ENCODE measurements at regions not wholly inside any gene's neighbourhood (a gene's known extent, or its start where the extent isn't known, plus 50 kb on each side); places are given as distances from the start of the nearest gene placed in this dataset.
"Not testable (repeated sequence)": the region's sequence is repeated elsewhere in the genome, so short reads cannot be mapped to it uniquely, and the experiment has no call there.

- DNase-seq, result no peak
Observed at GRCh38 chr4:125045311-125045710, 269.4 kb upstream of the FAT4 start.

DNA sequence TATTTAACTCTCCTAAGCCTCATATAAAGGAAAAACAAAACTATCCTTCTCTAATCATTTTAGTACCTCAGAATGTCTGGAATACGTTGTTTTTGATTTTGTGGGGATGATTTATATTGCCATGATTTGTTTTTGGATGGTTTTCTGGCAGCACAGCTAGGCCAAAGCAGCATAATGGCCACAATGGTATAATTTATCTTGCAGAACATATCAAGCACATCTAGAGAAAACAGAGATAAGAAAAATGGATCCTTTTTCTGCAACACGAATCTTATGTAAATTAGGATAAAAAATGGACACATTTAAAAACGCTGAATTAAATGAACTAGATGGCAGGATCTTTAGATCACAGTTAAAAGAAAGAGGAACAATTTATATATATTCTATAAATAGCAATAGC lies 269.9 kb upstream of the FAT4 start:
- no peak for DNase-seq

DNA sequence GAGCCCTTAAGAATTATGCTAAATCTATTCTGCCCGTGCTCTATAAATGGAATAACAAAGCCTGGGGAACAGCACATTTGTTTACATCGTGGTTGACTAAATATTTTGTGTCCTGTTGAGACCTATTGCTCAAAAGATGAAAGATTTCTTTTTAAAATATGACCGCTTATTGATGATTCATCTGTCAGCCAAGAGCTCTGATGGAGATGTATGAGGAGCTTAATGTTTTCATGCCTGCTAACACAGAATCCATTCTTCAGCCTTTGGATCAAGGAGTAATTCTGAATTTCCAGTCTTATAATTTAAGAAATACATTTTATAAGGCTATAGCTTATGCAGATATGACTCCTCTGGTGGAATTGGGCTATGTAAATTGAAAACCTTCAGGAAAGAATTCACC lies 271.3 kb upstream of the FAT4 start:
- no peak for DNase-seq

GRCh38 chr4:125042041-125042440 lies 272.7 kb upstream of the FAT4 start:
- DNase-seq, result no peak

DNA sequence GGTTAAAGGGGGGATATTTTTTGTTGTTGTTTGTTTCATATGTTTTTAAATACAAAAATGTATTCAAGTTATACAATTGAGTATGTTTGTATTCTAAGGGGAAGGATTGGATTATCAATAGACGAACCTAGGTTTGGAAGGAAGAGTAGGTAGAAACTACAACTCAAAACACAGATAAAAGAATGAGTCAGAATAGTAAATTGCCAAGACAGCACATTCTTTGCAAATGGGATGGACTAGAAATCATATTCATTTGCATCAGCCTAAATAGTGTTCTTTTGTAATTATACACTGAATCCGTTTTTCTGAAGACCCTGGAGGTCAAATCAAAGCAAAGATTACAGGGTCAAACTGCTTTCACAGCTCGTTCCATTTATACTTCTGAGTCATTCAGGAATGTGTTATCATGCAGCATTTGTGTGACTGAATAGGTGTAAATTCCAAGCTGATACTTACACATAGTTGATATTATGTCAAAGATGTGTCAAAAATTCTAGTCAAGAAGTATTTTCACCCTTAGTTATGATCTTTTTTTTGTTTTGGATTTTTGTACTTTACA lies 273.3 kb upstream of the FAT4 start:
- no peak for DNase-seq

DNA sequence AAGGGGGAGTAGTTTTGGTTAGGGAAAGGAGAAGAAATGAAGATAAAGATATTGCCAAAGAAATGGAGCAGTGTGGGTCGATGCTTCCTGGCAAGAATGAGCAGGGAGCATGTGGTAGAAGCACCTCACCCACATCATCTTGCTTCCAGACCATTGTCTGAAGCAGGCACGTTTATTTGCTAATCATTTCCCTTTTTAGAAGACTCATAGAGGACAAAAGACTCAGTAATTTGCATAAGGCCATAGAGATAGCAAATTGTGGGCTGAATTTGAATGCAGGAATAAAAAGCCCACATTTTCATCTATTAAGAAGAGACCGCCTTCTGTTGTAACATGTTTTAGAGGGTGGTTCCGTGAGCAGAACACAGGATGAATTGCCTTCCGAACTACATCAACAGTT lies 275.2 kb upstream of the FAT4 start:
- DNase-seq, result no peak

- DNase-seq, result no peak
Observed at GRCh38 chr4:125022855-125023501, 291.8 kb upstream of the FAT4 start.

- DNase-seq, result no peak
Observed at GRCh38 chr4:125021189-125021588, 293.6 kb upstream of the FAT4 start.

DNA sequence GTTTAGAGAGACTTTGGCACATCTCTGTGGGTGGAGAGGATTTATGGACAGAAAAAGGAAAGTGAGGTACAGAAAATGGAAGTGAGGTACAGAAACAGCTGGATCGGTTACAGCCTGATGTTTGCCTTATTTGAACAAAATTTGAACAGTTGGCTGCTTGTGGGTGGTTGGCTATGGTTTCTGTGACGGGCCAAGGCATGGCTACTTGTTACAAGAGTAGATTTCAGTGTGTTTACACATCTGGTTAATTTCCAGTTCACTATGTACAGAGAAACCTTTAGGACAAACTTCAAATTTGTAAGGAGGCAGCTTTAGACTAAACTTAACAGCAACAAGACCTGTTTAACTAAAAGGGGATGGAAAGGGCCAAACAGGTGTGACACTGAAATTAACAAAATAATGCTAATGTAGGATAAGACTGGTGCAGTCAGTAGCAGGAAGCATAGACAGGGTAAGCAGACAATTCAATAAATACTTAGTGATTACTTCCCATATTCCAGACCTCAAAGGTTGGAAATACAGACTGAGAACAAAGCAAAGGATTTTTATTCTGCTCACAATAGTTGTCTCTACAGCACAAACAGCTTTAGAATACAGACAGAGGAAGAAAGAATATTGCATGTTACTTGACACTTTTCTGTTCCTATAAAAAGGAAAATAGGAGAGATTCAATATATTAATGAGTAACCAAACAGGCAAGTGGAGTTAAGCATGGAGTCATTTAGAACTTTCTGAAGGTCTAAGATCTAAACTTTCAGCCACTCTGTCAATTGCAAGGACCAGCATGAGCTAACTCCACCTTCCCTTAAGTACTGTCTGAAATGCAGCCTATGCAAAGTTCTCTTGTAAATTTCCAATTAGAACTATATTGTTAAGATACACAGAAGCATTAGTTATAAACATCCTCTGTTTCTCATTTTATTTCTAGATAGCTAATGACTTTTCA lies 294.4 kb upstream of the FAT4 start:
- no peak for DNase-seq

DNA sequence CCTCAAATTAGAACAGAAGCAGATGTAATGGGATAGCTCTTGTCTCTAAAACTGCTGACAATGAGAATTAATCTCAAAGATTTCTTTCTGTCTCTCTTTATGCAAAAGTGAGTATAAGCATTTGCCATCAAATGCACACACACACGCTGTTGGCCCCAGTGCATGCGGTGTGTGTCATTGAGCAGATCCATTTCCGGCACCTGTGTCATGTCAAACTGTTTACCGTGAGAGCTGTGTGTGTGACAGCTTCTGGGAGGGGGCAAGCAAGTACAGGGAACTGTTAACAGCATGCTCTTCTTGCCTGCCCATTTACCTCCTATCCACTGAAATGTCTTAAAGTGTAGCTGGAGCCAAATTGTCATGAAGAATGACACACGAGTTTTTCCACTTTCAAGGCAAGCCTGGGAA lies 297.9 kb upstream of the FAT4 start:
- DNase-seq, result peak; percentile 60

DNA sequence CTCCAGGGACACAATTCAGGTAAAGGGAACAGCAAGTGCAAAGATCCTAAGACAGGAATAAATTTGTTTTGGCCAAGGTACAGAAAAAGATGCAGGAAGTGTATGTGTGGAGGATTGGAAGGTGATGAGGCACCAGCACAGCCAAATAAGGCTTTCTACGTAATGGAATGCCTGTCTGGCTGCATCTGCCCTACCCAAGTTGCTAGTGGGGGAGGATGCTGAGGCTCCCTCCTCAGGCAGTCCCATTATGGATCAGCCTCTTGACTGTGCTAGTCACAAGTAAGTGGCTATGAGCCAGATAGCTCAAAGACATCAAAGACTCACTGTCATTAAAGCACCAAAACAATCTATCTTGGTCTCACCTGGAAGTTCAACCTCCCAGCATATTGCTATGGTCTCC lies 300.9 kb upstream of the FAT4 start:
- no peak for DNase-seq

GRCh38 chr4:125011646-125012045 lies 299.1 kb upstream of the ANKRD50 start:
- no peak for DNase-seq

DNA sequence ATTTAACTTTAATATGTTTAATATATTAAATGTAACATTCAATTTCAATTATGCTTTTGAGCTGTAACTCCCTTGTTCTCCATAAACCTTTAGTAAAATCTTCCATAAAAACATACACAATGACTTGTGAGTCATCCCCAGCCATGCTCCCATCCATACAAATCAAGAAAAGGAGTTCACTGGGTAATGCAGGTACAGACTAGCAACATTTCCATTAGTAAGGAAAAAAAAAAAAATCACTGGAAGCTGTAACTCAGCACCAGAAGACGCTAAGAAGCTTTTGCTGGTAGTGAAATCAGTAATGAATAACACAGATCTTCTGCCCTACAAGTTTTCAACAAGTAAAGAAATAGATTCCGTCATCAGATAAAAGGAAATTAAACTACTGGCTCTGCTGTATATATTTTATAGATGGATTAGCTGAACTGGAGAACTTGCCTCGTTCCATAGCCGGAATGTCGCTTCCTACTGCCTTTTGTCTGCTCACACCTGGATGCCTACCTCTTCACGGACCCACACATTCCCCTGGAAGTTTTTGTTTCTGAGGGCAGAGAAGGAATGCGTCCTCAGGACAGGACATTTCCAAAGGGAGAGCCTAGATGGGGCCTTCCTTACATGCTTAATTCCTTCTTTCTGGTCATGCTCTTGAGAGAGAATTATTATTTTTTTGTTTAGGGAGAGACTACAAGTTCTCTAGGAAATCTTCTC lies 298.4 kb upstream of the ANKRD50 start:
- DNase-seq, result no peak

DNA sequence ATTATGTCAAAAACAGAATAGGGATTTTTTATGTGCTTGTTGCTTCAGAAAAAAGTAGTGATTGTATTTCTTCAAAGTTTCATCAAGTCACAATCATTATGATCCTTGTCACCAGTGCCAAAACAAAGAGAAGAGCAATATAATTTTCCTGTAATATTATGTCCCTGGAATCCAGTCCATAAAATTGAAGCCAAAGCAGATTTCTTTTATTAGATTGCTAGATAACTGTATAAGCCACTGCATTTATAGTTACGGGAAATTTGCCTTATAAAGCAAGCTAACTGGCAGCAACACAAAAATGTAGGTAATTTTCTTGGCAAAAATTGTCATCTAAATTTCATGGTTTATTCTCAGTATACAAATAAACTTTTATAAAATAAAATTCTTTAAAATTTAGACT lies 296.1 kb upstream of the ANKRD50 start:
- no peak for DNase-seq

- DNase-seq, result no peak
Observed at GRCh38 chr4:125004676-125005075, 292.1 kb upstream of the ANKRD50 start.

- no peak for DNase-seq
Observed at GRCh38 chr4:125003840-125004239, 291.3 kb upstream of the ANKRD50 start.

DNA sequence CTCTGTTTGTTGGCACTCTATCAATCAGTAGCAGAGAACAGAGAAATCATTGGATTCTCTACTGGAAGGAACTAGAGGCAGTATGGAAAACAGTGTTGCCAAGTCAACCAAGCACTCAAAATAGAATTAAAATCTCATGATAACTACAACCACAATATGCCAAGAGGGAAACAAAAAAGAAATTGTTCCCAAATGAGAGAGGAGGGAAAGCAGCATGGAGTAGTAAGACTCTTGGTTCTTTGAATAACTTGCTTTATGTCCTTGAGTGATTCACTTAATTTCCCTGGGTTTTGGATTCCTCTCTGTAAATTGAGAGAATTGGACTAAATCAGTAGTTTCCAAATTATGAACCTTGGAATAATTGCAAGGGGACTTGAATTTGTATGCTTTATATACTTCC lies 285.5 kb upstream of the ANKRD50 start:
- no peak for DNase-seq

DNA sequence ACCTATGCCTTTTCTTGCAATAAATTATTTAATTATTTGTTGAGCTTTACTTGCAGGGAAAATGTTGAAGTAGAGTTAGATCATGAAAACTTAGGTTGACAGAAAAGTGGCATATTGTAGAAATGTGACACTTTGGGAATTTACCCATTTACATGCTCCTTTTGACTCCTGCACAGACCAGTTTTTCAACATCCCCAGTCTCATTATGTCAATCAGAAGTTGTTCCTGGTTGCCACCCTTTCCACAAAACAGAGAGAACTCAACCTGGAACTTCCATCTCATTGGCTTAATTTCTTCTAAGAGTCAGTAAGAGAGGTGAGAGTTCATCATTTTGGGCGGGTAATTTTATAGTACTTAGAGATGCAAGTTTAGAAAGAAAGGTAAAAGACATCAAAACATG lies 284.6 kb upstream of the ANKRD50 start:
- no peak for DNase-seq

- no peak for DNase-seq
Observed at GRCh38 chr4:124993838-124994237, 281.3 kb upstream of the ANKRD50 start.

DNA sequence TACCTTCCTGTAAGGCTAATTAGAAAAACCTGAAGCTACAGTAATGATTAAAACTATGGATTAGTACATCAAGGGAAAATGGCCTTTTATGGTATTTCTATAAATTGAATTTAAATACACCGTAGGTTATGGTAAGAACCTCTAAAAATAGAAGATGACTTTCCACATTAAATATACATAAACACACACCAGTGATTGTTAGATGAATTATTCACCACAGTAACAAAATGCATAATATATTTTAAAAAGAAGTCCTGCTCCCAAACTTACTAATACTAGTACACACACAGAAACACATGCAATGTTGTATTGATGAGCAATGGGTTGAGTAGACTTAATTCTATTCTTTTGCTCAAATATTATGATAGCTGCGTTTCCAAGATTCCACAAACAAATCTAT lies 277.9 kb upstream of the ANKRD50 start:
- DNase-seq, result no peak

DNA sequence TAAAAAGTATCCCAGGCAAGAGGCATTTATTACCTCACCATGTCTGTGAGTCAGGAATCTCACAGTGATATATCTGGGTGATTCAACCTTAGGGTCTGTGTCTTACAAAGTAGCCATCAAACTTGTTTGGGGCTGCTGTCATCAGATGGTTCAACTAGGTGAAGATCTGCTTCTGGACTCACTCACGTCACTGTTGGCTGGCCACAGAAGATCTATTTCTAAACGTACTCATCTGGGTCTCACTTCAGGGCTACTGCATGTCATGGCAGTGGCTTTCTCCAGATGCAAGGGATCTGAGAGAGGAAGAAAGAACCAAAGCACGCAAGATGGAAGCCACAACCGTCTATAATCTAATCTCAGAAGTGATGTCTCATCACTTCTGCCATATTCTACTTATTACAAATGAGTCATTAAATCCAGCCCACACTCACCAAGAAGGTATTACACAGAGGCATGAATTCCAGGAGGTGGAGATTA lies 267.8 kb upstream of the ANKRD50 start:
- DNase-seq, result peak; percentile 3

GRCh38 chr4:124978536-124978935 lies 266.0 kb upstream of the ANKRD50 start:
- DNase-seq, result not testable (repeated sequence)

DNA sequence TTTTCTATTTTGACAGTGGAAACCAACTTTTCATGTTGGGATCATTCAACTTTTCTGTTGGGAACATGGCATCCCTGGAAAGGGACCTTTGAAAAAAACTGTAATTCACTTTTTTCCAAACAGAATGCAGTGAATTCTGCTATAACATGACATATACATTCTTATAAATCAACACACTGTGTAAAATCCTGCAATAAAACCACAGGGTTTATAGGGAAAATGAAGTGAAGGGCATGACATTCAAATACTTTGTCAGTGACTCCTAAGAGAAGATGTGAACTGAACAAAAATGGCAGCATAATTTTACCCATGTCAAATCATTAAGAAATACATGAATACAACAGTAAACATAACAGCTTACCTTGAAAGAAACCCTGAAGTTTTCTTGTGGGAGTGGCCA lies 264.5 kb upstream of the ANKRD50 start:
- no peak for DNase-seq
